Transverse colon (tissue), 4 donors: ENCODE measurements at regions not wholly inside any gene's neighbourhood (a gene's known extent, or its start where the extent isn't known, plus 50 kb on each side); places are given as distances from the start of the nearest gene placed in this dataset.

ENCODE experiments used
- DNase-seq: peaks from one replicate; pipeline ENCODE4 v3.0.0-alpha.2; 2019
- H3K27ac ChIP-seq, 4 donors: fragments of 200-600 bp; sonication (generic); 2 replicates each; pipeline ENCODE4 v1.5.1; 2016 to 2018; ENCODE audit warnings: inconsistent platforms in 4 of 4
- H3K27me3 ChIP-seq: fragments of 200-600 bp; sonication (generic); 2 replicates; pipeline ENCODE4 v1.5.1; 2017; ENCODE audit warnings: inconsistent platforms
- H3K36me3 ChIP-seq, 4 donors: fragments of 200-600 bp; sonication (generic); 2 replicates each; pipeline ENCODE4 v1.5.1; 2017 to 2019; ENCODE audit warnings: inconsistent platforms in 4 of 4
- H3K4me1 ChIP-seq, 4 donors: fragments of 200-600 bp; sonication (generic); 2 replicates each; pipeline ENCODE4 v1.5.1; 2017 to 2020; ENCODE audit warnings: inconsistent platforms in 4 of 4
- H3K4me3 ChIP-seq, 4 donors: fragments of 200-600 bp; sonication (generic); 1 replicate in 1 of 4; 2 replicates in 3 of 4; pipeline versions ENCODE4 v1.5.1 to v1.6.1; 2017 to 2019; ENCODE audit warnings: inconsistent platforms in 4 of 4
- H3K9me3 ChIP-seq, 2 donors: fragments of 200-600 bp; sonication (generic); 2 replicates each; pipeline ENCODE4 v1.5.1; 2017 to 2019; ENCODE audit warnings: inconsistent platforms in 2 of 2
- EP300 ChIP-seq: sonication (generic); formaldehyde crosslinking; IDR thresholded peaks from one replicate; pipeline ENCODE4 v1.6.1; 2017; ENCODE audit warnings: antibody characterized with exemption, low read depth
- POLR2A ChIP-seq: fragments of 450-650 bp; IDR thresholded peaks from one replicate; pipeline ENCODE4 v1.6.1; 2016; ENCODE audit warnings: antibody characterized with exemption, mild to moderate bottlenecking, moderate library complexity
- POLR2AphosphoS5 ChIP-seq, 3 donors: sonication (generic); formaldehyde crosslinking; IDR thresholded peaks; one replicate each; pipeline ENCODE4 v1.6.1; 2016; ENCODE audit warnings: antibody characterized with exemption in 3 of 3
- WGBS, 2 donors: methylation state at CpG; one replicate each; pipeline ENCODE4 v1.1.5; 2018; ENCODE audit warnings: low coverage in 1 of 2; 5-methylcytosine and 5-hydroxymethylcytosine counted together
- in situ Hi-C, 4 donors: fragments of 200-750 bp; cut with MboI; loops; one replicate each; pipeline versions ENCODE4 v1.15.0 to v1.15.1; 2017; ENCODE audit warnings: low sequenced_read_pairs in 3 of 4, low pct_ligation_motif_present in 1 of 4, low pct_unique_long_range_greater_than_20kb in 1 of 4
- intact Hi-C: fragments of 100-400 bp; cut with DNase I; formaldehyde crosslinking; loops from one replicate; pipeline ENCODE4 v1.15.1; 2023; ENCODE audit warnings: low total_unique reads
- small RNA-seq, 4 donors: library from RNA; depleted of rRNA; stranded (forward); fragments of <200 nt; gene quantifications; one replicate each; pipeline ENCODE3, GENCODE V24; 2016
- TF ChIP-seq, protein P1 (sequence below), 5 experiments: fragments of 200-600 bp in 3 of 5; fragments of 450-650 bp in 2 of 5; sonication (generic) in 3 of 5; IDR thresholded peaks; 1 replicate in 2 of 5; 2 replicates in 3 of 5; pipeline ENCODE4 v1.5.1; 2016 to 2017; ENCODE audit warnings: antibody characterized with exemption in 5 of 5, inconsistent platforms in 3 of 5, mild to moderate bottlenecking in 2 of 5, moderate library complexity in 1 of 5

GRCh38 chr18:2482706-2483475 is 88.4 kb downstream of the METTL4 start:
- DNase-seq: no peak
- H3K27me3 ChIP-seq: no peaks in the 10 kb centered on the region
- intact Hi-C loops: no loop called here
- in situ Hi-C loops: no loop called here
- no peak overlapping the region for H3K4me3 ChIP-seq
- no peaks in the 10 kb centered on the region for H3K9me3 ChIP-seq
- H3K36me3 ChIP-seq: no peaks in the 10 kb centered on the region
- TF ChIP-seq, protein P1, sequence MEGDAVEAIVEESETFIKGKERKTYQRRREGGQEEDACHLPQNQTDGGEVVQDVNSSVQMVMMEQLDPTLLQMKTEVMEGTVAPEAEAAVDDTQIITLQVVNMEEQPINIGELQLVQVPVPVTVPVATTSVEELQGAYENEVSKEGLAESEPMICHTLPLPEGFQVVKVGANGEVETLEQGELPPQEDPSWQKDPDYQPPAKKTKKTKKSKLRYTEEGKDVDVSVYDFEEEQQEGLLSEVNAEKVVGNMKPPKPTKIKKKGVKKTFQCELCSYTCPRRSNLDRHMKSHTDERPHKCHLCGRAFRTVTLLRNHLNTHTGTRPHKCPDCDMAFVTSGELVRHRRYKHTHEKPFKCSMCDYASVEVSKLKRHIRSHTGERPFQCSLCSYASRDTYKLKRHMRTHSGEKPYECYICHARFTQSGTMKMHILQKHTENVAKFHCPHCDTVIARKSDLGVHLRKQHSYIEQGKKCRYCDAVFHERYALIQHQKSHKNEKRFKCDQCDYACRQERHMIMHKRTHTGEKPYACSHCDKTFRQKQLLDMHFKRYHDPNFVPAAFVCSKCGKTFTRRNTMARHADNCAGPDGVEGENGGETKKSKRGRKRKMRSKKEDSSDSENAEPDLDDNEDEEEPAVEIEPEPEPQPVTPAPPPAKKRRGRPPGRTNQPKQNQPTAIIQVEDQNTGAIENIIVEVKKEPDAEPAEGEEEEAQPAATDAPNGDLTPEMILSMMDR (IDR thresholded peaks at IDR 0.05): no peak
- TF ChIP-seq POLR2A (no peak), EP300 (no peak), POLR2AphosphoS5 (IDR thresholded peaks at IDR 0.05) (no peak)
- no peak overlapping the region for H3K27ac ChIP-seq
- WGBS, 2 donors: 76 to 92% methylated on average over 2 of the region's 2 CpGs
- no peaks in the 10 kb centered on the region for H3K4me1 ChIP-seq

DNA sequence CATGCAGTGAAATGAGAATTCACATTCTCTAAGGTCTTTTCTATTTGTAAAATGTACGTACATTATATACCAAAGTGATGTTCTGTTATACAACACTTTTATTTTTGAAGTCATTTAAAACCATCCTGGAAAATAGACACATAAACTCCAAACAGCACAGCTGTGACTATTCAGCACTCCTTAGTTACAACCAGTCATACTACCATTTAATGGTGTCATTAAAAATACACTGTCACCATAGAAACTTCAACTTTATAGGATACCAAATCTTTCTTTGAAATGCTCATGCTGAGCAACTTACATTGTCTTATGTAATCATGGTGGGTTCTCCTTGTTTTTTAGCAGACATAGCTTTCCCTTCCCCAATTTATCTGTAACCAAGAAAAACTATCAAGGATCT is 85.3 kb downstream of the METTL4 start:
- no peak for DNase-seq
- in situ Hi-C loops (no loop called here), intact Hi-C loops (no loop called here)
- no peak for TF ChIP-seq POLR2A
- TF ChIP-seq, protein P1 (IDR thresholded peaks at IDR 0.05): no peak
- TF ChIP-seq POLR2AphosphoS5 (IDR thresholded peaks at IDR 0.05): no peak
- no peak for TF ChIP-seq EP300
- Histone ChIP-seq H3K4me3 (no peak overlapping the region), H3K27me3 (no peaks in the 10 kb centered on the region), H3K4me1 (no peaks in the 10 kb centered on the region), H3K9me3 (no peaks in the 10 kb centered on the region), H3K27ac (no peak overlapping the region), H3K36me3 (no peaks in the 10 kb centered on the region)
- 64 to 82% methylated on average over 1 of the region's 1 CpG for WGBS, 2 donors

GRCh38 chr18:2486426-2486825 is 84.9 kb downstream of the METTL4 start:
- no peaks in the 10 kb centered on the region for H3K9me3 ChIP-seq
- 9 to 25% methylated on average over 4 of the region's 4 CpGs for WGBS, 2 donors
- in situ Hi-C loops: no loop called here
- H3K4me1 ChIP-seq: no peaks in the 10 kb centered on the region
- no peak overlapping the region for H3K4me3 ChIP-seq
- intact Hi-C loops: no loop called here
- no peaks in the 10 kb centered on the region for H3K36me3 ChIP-seq
- H3K27ac ChIP-seq: no peak overlapping the region
- TF ChIP-seq, protein P1 (IDR thresholded peaks at IDR 0.05): no peak
- TF ChIP-seq EP300 (no peak), POLR2AphosphoS5 (IDR thresholded peaks at IDR 0.05) (no peak), POLR2A (no peak)
- DNase-seq: no peak
- H3K27me3 ChIP-seq: no peaks in the 10 kb centered on the region

Small RNA genes lying in the stretch of these regions (small RNA-seq; reads per million reads assigned to genes)
- gene AP005119.1 (0 reads per million in 4 donors), gene COX6CP3 (0 reads per million in 4 donors), gene RN7SKP72 (0 reads per million in 4 donors)
